GM19025 (cell line): ENCODE measurements at regions not wholly inside any gene's neighbourhood (a gene's known extent, or its start where the extent isn't known, plus 50 kb on each side); places are given as distances from the start of the nearest gene placed in this dataset.

Source experiments
- ATAC-seq: cut with Tn5 transposase; IDR thresholded peaks from one replicate; pipeline ENCODE4 v1.9.1; 2021; ENCODE audit warnings: mild to moderate bottlenecking, low read depth, moderate library complexity; ENCODE audit not compliant: unreplicated experiment

DNA sequence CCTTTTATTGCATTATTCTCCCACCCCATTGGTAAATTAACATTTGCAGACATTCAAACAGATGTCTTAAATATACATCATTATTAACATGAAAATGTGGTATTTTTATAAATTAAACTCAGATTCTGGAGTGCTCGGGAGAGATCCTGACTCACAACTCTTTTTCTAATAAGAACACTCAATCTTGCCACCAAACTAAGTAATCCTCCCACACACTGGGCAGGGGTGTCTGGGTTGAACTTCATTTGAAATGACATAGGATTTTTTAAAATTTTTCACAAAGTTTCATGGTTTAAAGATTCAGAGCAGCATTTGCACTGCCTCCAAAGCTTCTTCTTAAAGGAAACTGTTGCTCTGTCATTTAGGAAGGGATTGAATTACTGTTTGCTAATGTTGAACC, 754.3 kb downstream of the MECOM start:
- no peak for ATAC-seq

DNA sequence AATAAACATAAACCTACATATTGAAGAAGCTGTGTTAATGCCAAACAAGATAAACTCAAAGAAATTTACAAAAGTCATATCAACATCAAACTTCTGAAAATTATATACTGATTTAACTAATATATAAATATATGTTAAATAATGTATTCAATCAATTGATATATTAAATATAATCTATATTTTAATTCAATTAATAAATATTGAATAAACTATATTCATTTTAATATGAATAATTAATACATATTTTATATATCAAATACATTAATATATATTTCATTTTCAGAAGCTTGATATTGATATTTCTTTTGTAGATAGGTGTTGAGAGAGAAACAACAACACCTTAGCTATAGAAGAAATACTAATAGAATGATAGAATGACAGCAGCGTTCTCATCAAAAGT, 768.1 kb downstream of the MECOM start:
- ATAC-seq: no peak

DNA sequence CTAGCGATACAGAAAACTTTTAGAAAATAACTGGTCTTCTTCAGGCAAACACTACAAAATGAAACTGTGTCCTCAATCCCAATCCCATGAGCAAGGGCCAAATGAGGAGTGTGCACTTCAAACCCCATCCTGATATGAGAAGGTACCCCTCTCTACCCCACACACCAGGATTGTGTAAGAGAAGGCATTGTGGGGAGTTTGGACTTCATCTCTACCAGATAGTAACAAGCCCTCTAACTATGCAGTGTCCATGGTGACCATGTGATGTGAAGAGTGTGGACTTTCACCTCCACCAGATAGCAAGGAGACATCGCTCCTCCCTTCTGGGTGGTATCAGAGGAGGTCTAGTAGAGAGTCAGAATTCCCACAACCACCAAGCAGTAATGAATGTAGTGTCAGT, 769.3 kb downstream of the MECOM start:
- no peak for ATAC-seq

DNA sequence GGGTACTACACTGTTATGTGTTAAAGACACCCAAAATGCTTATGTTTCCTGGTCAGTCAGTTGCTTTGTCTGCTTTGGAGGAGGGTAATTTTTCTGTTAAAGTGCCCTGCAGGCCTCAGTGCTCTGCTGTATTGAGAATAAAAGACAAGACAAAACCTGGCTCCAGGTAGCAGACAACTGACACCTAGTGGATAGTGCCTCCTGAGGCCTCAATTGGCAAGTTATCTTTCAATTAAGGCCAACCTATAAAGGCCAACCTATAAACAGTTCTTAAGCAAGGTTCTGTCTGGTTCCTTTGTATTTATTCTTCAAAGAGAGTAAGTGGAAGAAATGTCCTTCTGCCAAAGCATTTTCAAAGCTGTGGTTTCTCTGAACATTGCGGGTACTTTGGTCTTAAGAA, 773.8 kb downstream of the MECOM start:
- ATAC-seq: no peak

DNA sequence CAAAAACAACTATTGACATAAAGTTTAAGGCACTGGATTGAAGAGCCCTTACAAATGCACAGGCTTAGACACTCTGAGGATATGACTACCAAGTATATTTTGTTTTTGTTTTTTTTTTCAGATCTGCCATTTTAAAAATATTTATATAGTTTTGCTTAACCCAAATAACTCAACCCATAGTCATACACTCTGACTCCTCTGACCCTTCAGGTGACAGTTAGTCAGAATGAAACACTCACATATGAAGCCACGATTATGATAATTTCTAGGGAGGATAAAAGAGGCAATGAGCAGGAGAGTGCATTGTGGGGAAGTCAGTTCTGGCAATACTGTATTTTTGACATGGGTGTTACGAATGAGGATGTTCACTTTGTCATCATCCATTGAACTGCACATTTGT, 774.7 kb downstream of the MECOM start:
- no peak for ATAC-seq

DNA sequence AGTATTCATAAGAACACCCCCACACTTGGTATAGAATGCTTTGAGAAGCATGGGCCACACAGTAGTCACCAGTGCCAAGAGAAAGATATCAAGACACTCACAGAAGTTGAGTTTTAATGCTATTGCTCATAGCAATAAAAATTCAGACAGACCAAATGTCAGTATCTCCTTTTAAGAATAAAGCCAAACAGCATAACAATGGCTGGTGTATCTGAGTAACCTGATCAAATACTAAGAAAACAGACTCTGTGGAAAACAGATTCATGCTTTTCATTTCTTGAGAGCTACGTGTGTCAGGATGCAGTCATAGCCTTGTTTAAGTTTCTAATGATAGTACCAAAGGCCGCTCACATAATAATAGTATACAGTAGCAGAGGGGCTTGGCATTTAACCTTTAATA, 778.5 kb downstream of the MECOM start:
- no peak for ATAC-seq

DNA sequence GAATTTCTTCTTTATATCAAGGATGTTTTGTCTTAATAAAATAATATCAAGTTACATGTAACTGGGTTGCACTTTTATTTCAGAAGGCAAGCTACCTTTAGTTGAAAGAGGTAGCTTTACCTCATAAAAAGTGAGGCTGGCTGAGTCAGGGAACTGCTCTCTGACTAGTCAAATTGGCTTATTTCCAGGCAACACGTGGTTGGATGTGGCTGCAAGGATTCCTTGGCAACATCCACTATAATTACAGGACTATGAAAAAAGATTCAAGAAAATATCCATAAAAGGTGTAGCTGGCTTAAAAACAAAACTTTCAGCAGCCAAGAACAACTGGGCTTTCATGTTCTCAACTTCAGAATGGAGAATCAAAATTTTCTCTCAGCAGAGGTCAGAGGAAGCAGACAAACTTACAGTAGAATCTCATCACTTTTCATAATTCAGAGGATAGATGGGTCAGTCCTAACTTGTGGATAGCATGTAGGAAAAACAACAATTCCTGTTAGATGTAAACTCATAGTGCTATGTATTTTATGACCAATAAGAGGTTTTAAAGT, 779.1 kb downstream of the MECOM start:
- no peak for ATAC-seq

DNA sequence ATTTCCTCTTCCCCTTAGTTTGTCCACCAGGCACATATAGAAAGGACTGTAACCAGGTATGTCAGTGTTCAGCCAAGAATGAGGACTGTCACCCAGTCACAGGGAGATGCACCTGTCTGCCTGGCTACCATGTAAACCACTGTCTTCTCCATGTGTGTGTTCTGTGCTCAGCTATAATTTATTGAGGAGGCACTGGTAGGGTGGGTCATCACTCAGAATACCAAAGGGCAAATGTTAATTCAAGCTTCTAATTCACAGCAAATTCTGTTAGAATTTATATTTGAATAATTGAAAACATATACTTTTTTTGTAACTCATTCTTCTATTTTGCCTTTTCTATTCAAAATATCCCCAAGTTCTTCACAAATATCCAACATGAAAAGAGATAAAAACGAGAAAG, 780.4 kb downstream of the MECOM start:
- no peak for ATAC-seq

DNA sequence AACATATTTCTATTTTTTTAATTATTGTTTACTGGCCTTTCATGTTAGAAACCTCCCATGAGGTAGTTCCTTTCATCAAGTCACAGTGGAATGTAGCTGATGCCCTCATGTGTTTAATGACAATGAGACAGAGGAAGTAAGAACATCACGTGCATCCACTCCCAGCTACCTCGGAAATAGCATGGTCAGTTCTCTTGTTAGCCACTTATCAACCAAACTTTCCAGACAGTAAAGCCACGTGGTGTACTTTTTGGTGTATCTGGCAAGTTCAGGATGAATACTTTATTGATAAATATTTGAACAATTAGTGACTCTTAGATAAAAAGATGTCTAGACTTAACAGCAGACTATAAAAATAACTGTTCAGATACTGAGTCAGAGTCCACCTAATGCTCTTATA, 781.7 kb downstream of the MECOM start:
- no peak for ATAC-seq

DNA sequence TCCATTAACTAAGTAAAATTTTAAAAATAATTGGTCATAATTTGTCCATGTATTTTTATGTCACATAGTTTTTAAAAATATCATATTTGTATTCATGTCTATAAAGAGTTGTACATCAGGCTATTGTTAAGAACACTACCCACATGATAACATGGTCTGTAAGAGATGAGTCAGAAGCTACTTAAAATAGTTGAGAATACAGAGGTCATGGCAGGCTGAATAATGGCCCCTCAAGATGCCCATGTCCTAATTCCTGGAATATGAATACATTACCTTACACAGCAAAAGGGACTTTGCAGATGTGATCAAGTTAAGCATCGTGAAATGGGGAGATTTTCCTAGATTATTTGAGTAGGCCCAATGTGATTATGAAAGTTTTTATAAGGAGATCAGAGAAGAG, 782.9 kb upstream of the GOLIM4 start:
- no peak for ATAC-seq

DNA sequence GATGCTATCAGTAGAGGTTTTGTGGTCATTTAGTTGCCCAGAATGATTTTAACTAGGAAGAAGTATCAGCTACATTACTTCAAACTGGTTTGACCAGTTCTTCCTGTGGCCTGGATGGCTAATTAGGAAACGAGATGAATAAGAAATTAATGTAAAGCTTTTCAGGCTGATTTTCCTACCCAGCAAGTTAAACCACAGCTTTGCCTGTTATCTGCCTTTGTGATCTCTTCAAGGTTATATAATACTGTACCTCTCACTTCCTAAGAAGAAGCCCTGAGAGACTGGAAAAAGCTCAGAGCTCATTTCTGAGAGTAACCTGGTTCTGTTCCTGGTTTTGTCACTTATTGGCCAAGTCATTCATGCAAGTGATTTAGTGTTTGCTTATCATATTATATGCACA, 782.2 kb upstream of the GOLIM4 start:
- no peak for ATAC-seq

DNA sequence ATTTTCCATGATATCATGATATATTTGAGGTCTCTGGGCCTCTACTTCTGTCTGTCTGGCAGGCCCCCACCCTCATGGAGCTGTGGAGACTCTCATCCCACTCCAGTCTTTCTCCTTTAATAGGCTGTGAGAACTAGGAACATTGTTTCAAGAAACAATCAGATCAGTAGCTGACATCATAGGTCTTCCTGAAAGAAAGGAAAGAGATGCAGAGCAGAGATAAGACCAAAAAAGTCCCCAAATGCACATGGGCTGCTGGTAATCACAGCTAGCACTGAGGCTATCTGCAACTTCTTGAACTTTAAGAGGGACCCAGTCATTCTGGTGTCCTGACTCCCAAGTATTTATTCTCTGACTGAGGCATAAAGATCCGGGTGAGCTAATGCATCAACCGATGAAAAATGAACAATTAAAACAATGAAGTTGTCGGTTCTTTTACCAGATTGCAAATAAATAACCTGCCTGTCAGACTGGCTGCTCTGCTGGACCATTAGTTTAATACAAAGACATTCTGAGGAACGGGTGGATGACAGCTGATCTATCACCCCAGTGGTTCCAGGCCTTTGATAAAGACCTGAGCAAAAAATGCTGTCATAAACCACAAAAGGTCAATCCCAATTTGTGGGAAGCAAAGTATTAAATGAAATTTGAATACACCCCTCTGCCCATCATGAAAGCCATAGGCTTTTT, 780.8 kb upstream of the GOLIM4 start:
- ATAC-seq: no peak

DNA sequence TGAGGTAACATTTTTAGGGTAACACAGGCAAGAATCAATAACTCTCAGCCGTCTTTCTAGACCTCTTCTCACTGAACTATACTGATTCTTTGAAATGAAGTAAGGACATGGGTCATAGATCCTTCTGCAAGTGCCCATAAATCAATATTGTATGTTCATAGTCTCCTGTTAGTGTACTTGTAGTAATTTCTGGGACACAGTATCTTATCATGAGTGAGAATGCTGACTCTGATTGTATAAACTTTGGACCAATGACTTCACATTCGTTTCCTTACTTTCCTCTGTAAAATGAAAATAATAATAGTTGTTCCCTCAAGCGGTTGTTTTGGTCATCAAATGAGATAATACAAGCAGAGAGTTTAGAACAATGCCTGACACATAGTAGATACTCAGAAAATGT, 777.1 kb upstream of the GOLIM4 start:
- ATAC-seq: no peak

DNA sequence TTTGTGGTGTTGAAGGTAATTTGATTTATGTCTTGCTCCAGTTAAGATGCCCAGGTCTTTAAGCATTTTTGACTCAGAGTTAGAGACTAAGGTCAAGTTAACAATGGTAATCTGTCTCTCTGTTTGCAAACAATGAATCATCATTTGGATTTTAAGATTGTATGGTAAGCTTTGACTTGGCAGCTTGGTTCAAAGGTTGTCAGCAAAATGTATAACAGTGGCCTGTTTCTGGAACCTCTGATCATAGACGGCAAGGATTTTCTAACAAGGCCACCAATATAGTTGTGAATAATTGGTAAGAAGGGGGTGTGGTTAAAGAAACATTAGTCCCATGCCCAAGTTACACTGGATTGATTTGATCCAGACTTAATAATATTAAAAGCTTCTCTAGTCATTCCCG, 775.2 kb upstream of the GOLIM4 start:
- ATAC-seq: no peak

DNA sequence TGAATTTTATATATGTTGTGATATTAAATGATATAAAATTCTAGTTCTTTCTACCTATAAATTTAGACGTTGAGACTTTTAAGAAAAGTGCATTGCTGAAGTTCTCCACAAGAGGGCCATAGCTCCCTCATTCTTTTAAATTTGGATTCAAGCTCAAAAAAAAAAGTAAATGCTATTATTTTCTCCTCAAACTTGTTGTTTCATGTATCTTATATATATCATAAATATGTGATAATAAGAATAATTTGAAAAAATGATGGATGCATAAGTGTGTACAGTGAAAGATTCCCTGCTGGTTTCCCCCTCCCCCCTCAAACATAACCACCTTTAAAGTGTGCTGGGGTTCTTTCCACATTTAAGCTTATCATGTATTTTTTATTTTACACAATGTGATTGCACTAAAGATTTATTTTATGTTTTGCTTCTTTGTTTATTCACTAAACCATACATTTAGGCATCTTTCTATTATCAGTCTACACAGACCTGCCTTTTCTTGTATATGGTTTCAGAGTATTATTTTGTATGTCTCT, 769.4 kb upstream of the GOLIM4 start:
- ATAC-seq: no peak

DNA sequence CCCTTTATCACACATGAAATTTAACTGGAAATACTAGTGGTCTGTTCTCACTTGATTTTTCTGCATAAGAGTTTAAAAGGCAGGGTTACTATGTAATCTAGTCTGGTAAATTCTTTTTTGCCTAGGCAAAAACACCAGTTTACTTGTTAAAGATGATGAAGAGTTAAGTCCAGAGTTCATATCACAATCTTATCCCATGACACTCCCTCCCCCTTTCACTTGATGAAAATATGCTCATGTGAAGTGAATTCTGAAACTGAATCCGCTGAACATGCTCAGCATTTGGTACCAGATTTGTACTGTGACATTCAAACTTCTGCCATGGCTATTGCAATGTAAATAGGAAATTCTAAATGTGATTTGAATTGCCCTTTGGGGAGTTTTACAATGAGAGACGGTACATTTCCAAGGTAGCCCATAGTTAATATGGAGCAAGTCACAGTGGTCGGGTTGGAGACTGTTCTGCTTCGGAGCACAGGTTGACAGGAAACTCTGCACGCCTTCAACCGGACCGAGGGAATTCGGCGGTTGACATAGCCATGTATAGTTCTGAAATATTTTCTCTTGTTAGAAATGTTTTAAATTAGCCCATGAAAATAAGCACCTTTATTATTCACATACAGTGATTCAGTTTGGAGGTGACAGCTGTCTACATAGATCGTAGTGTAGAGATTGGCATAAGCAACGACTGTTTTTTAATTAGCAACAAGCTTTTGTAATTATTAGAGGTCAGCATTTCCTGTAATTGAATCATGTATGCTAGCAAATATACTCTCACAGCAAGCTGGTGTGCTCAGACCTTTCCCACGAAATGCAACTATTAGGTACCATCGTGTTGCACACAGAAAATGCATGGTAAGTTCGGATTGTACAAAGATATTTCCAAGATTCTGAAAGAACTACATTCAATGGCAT, 768.6 kb upstream of the GOLIM4 start:
- no peak for ATAC-seq

DNA sequence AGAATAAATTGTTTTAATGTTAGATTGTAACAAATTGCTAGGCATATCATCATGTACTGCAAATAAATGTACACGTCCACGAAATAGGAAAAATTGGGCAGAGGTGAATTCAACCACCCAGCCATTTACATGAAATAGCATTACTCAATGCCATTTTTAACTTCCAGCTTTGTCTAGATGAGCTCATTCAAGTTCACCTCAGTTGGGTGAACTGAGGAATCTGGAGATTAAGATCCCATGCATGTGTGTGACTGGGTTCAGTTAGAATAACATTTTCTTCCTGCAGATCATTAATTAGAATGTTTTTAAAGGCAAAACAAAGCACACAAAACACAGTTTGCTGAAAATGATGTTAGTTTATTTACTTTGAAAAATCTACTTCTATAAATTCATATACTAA, 767.8 kb upstream of the GOLIM4 start:
- ATAC-seq: no peak

DNA sequence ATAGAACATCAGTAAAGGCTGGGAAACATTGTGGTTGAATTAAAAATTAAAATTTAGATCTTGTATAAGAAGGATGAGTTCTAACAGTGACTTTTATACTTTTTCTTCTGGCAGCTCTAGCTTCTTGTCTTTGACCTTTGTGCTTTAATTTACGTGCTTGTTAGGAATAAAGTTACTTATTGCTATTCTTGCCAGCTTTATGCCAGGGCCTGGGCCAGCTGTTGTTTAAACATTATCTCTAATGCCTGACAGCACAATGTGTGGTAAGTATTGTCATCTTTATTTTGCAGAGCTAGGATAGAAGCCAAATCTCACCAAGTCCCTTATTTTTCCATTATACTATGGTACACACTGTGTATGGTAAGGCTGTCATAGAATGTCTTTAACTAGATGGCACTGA, 766.7 kb upstream of the GOLIM4 start:
- no peak for ATAC-seq

DNA sequence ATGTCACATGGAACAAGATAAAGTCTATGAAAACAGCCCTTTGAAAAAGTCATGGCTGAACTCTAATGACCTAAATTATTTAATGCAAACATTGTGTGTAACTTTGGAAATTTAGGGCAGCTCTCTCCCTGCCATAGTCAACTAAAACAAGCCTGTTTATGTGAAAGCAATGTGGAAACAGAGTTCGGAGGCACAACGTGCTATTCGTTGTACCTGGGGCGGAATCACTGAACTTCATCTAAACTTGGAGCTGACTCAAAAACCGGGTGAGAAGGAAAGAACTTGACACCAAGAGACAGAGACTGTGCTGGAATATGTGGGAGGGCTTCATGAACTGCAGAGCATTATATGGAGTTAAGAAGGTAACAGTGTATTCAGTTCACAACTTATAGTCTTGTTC, 764.9 kb upstream of the GOLIM4 start:
- no peak for ATAC-seq

DNA sequence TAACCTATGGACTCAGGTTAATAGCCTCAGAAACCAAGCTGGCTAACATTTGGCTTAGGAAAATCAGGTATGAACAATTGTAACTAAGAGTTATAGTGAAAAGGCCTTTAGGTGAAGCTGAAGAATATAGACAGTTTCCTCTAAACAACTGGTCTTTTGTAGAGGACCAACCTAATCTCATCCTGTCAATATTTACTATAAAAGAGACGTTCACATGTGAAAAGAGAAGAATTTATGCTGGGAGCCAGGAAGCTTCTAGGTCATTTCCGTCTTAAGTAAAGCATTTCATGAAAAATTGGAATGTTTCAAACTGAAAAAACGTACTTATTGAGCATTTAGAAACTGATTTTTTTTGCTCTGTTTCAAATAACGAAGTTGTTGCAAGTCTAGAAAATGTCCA, 764.3 kb upstream of the GOLIM4 start:
- no peak for ATAC-seq

DNA sequence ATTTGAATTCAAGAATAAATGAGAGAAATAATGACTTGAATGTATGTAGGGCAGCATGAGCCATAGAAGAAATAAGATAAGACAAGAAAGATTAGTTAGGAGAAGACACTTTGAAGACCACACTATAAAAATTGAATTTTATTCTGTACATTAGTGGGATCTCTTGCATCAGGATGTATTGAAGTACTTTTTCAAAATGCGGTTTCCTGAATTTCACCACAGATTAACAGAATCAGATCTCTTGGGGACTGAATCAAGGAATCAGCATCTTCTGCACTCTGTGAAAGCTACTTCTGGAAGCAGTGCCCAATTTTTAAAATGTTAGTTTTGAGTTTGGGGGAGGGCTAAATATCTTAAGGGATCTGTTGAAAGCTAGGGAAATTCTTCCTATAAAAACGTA, 763.9 kb upstream of the GOLIM4 start:
- no peak for ATAC-seq

DNA sequence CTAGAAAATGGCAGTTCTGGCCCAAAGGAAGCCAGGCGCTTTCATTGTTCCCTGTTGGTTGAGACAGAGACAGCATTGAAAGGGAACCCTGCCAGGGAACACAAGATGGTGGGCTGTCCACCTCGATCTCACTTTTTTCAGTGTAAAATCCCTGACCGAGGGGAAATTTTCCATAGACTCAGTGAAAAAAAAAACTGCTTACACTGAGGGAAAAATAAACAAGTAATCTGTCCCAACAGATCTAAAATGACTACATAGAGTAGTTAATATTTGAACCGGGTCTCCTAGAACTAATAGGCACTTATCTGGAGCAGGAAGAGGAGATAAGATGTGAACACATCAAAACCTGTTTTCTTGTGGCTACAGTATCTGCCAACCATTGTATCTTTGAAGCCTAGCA, 763.4 kb upstream of the GOLIM4 start:
- no peak for ATAC-seq
